ENCODE measurements at regions not wholly inside any gene's neighbourhood (a gene's known extent, or its start where the extent isn't known, plus 50 kb on each side); places are given as distances from the start of the nearest gene placed in this dataset.

DNA sequence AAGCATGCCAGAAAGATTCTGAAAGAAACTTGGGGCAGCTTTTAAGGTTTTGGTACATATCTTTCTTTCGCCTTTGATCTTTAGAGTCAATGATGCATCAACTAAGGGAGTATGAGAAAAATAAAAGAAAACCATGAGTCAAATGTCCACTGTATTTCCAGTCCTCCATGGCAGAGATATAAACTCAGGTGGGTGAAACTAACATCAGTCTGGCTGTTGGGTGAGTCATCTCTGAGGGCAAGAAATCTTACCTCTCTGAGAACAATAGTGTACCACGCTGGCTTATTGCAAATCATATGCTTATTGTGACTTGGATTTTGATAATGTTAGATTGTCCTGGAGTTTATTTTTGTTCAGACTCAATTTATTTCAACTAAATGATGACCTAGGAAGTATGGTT lies 521.0 kb downstream of the PLCL1 start:
- DNase-seq: no peak

GRCh38 chr2:198324071-198324470 lies 519.7 kb downstream of the PLCL1 start:
- no peak for DNase-seq

- DNase-seq: peak; percentile 59
These were observed 517.9 kb downstream of the PLCL1 start for GRCh38 chr2:198322275-198322674.

DNA sequence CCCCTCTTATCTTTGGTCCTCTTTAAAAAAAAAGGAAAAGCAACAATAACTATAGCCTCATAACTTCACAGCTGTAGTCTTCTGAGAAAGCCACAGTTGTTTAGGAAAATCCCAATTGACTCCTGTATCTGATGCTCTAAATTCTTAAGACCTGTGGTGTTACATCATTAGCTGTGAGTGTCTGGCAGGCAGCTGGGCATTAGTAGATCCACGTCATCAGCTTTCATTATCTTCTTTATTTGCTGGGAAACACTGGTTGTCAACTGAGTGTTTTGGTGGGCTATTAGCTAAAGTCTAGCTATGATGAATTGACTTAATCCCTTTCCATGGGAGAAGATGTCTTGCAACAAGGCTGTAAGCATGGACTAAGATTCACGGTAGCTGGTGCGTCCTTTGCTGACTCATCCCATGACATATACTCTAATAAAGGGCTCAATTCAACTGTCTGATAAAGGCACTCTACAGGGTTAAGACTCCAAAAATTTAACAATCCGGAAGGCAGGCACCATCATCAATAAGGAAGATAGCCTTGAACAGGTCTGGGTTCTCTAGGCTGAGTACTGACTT lies 517.2 kb downstream of the PLCL1 start:
- DNase-seq: no peak

DNA sequence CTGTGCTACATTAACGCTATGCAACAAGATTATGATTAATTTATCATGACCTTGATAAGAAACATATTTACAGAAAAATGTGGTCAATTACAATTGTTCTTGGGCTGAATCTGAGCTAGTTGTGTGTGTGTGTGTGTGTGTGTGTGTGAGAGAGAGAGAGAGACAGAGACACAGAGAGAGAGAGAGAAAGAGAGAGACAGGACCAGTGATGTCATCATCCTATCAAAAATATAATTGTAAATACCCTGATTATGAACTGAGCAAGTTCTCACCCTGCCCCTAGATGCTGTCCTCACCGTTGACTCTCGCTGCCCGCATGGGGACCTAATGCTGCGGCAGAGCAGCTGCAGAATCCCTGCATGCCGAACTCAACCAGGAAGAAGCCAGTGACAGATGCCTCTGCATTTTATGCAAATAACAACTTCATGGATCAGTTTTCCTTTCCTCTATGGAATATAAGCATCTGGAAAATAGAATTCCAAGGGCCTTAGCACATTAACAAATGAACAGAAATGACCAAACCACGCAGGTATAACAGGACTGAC lies 512.5 kb downstream of the PLCL1 start:
- DNase-seq: no peak

DNA sequence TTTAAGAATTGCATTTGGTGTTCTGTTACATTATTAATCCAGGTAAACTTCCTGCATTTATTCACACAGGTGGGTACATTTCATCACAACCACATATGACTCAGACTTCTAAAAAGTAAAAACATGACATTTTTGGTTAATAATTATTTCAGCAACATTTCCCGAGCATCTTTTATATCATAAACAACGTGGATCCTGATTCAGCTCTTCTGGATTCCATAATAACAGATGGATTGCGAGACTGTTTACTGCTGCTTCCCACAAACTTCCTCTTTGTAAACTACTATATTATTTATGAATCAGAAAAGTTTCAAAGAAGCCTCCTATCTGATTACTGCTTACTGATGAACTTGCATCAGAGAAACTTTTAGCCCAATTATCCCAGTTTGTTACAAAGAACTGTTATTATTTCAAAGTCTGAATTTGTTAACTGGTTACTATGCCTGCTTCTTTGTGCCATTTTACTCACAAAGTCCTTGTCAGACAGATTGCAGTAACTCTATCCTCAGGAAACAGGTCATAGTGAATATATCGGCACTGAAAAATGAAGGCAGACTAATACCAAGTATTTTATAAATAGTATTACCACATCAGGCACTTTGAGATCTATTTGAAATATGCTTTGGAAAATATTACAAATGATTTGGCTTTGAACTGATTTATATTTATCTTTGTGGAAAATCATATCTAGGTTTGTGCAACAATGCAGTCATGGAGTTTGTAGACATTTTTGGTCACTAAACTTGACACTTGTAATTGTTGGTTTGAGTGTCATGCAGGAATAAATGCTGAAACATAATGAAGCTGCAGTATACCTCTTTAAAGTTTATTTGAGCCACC lies 511.6 kb downstream of the PLCL1 start:
- no peak for DNase-seq

- peak; percentile 84 for DNase-seq
These were observed 510.3 kb downstream of the PLCL1 start for GRCh38 chr2:198314559-198315153.

DNA sequence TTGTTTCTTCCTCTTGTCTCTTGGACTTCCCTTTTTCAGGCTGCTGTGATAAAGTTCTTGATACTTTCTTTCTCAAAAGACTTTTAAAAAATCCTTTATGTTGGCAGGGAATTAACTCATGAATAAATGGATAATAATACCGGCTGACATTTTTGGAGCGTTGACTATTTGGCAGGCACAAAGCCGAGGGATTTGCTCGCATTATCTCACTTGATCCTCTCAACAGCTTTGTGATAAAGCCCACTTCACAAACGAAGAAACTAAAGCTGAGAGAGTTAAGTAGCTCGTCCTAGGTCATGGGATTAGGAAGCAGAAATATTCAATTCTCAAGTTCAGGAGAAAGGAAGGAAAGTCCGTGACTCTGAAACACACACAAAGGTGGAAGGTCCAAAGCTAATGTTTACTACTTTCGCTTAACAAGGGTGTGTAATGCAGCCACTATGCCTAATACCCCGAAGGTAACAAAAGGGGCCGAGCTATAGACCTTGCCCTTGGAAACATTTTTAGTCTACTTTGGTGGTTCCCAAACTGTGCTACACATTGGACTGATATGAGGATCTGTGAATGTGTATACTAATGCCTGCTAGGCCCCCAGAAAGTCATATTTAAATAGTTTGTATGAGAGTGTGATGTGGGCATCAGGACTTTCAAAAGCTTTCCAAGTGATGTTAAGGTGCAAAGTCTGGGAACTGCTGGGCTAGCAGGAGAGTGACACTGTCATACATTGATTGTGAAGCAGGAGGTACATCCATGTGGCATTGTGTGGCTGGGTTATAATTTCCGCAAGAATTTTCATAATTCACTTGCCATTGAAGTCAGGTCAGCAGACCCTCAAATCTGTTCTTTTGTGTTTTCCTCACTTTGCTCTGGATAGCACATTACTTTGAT lies 508.4 kb downstream of the PLCL1 start:
- DNase-seq: peak; percentile 33

- no peak for DNase-seq
These were observed 506.6 kb downstream of the PLCL1 start for GRCh38 chr2:198311020-198311419.

DNA sequence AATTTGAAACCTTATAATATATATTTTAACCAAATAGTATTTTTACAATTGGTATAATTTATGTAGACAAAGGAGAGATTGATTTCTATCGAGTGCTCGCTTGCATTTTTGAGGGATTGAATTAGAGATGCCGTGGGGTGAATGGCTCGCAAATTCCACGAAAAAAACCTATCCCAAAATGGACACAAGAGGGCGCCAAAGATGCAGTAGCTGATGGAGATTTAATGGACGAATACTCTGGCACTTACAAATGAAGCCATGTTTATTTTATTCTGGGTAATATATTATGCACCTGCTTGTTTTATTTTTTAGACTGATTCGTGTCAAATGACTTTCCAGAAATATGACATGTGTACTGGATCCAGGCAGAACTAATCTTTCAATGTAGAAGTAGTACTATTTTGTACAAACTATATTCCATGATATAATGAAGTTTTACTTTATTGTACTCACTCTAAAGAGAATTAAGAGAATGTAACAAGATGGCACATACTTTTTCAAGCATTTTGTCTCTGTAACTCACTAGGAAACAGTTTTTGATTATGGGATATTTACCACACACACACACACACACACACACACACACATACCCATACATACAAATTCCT lies 505.4 kb downstream of the PLCL1 start:
- peak; percentile 82 for DNase-seq

DNA sequence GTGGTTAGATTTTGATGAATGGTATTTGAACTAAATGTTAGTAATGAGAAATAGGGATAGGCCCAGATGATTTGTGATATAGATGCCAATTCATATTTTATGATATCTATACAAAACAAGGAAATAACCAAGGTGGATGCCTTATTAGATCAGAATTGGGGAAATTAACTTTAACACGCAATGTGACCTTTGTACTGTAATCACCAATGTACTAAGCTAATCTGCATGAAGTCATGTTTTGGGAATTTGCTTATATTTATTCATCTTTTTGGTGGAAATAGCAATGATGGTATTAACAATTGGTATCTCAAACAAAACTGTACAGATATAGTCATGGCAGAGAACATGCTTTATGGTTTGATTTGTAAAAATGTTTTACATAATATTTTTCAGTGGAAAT lies 504.7 kb downstream of the PLCL1 start:
- no peak for DNase-seq

DNA sequence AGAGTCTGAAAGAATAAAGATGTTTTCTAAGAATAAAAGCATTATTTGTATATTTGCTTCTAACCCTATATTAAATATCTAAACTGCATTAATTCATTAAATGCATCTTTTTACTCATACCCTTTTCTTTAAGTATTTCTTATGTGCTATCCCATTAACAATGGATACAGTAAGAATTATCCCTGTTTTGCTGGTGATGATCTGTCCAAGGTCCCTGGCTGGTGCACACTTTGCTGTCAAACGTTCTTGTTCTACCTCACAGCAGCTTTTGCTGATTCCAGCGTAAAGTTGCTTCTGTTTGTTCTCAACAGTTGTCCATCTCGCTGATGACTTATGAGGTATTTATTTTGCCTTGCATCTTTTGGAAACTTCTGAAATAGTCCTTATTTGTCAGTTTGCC lies 504.0 kb downstream of the PLCL1 start:
- DNase-seq: no peak

- no peak for DNase-seq
These were observed 502.7 kb downstream of the PLCL1 start for GRCh38 chr2:198307093-198307492.

GRCh38 chr2:198304859-198305258 lies 500.5 kb downstream of the PLCL1 start:
- no peak for DNase-seq

- no peak for DNase-seq
These were observed 493.0 kb downstream of the PLCL1 start for GRCh38 chr2:198297350-198297749.

DNA sequence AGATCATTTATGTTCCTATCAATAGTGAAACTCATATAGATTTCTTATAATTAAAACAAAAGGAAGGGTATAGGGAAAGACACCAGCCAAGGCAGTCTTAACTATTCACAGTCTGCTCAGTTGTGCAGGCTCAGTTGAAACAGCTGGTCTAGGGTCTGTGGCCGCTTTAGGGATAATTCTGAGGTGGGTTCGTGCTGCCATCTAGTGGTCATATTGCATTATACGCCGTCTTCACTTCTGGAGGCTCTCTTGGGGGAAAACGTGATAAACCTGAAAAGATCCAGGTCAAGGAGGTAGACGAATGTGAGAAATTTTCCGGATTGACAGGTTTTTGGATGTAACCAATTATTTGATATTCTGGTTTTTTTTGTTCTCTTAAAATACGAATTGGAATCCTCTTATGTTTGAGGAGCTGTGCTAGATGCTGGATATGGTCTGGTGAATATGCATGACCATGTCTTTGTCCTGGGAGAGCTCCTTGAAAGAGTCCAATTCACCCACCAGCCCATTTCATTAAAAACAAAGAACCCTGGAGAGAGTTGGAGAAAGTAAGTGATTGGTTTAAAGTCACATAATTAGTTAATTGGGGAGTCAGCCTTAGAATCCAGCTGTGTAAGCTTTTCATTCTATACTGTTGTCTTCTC lies 492.4 kb downstream of the PLCL1 start:
- peak; percentile 81 for DNase-seq

GRCh38 chr2:198293281-198293680 lies 488.9 kb downstream of the PLCL1 start:
- peak; percentile 72 for DNase-seq

DNA sequence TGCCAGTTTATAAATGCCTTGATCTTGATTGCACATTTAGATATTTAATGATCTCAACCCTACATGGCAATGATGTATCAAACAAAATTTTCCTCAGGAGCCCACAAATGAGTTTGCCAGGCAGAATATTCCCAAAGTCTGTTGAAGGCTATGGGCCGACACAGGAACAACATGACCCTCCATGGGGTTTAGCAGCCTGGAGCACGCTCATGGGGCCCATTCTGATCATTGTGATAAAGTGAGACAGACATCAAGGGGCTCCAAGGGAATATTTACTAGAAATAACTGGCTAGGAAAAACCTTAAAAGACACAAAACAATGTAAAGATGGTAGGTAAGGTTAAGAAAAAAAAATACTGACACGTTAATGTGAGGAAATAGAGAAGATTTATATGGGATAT lies 485.4 kb downstream of the PLCL1 start:
- no peak for DNase-seq

- DNase-seq: peak; percentile 6
These were observed 483.3 kb downstream of the PLCL1 start for GRCh38 chr2:198287706-198288105.

DNA sequence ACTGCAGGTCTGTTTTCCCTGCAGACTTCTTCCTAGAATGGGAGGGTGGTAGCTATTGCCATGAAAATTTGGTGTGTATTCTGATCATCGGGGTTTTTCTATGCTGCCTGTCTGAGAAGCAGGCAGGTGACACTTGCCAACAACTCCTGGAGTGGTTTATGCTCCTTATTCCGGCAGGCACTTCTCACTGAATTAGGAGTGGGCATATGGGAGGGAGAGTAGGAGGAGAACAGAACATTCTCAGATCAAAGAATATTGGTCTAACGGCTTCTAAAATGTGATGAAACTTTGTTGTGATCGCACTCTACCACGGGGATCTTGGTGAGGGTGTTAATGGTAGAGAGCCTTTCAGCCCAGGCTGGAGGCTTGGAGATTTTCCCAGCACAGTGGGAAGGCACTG lies 480.8 kb downstream of the PLCL1 start:
- no peak for DNase-seq

- no peak for DNase-seq
These were observed 478.8 kb downstream of the PLCL1 start for GRCh38 chr2:198283146-198283545.

DNA sequence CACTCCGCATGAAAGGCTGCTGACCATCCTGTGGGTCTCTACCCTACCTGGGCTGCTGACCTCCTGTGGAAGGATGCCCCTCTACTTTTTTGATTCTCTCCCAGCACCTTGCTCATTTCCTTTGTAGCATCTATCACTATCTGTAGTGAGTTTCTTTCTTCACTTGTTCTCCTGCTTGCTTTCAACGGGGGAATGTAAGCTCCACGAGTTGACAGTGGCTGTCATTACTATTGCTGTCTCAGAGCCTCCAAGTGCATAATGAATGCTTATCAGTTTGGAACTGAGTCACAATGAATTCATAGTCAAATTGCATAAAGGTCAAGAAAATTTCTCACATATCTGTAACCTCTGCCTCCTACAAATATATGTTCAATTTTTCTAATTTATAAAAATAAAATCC lies 477.7 kb downstream of the PLCL1 start:
- DNase-seq: no peak
